IMR-90 (cell line): ENCODE measurements at regions not wholly inside any gene's neighbourhood (a gene's known extent, or its start where the extent isn't known, plus 50 kb on each side); places are given as distances from the start of the nearest gene placed in this dataset.

Experiments used
- ATAC-seq: fragments of 200-7000 bp; cut with Tn5 transposase; 2 replicates; pipeline ENCODE4 v1.9.1; 2020; ENCODE audit warnings: low read depth, mild to moderate bottlenecking, moderate library complexity
- BruUV-seq: library from RNA; stranded (reverse); fragments of 400-500 nt; replicated peaks from 2 replicates; lab custom pipeline; 2021; lab: Mats Ljungman, UMichigan
- CTCF ChIA-PET: fragments of 300-600 bp; formaldehyde crosslinking; extraction: SDS; loops from one replicate; lab custom pipeline; 2021; ENCODE audit warnings: antibody characterized with exemption; lab: Yijun Ruan, JAX
- POLR2A ChIA-PET: fragments of 300-600 bp; sonication (Branson Sonifier 250); formaldehyde crosslinking; loops from one replicate; lab custom pipeline; 2022; ENCODE audit warnings: antibody characterized with exemption; ENCODE audit not compliant: unreplicated experiment; lab: Charles Lee
- DNase-seq: peaks from one replicate; pipeline ENCODE4 v3.0.0; 2013
- H2AFZ ChIP-seq: replicated peaks from 2 replicates; pipeline ENCODE3; 2013; ENCODE audit warnings: low read length, mild to moderate bottlenecking; ENCODE audit not compliant: poor library complexity
- H2AK5ac ChIP-seq: 2 replicates; pipeline ENCODE4 v1.6.1; 2013; ENCODE audit warnings: low read depth, low read length, inconsistent platforms
- H2AK9ac ChIP-seq: replicated peaks from 2 replicates; pipeline ENCODE3; 2013; ENCODE audit warnings: mild to moderate bottlenecking, low read depth, low read length, moderate library complexity; ENCODE audit not compliant: poor library complexity
- H2BK120ac ChIP-seq: 2 replicates; pipeline ENCODE4 v1.6.1; 2013; ENCODE audit warnings: low read depth, low read length, inconsistent platforms
- H2BK15ac ChIP-seq: 3 replicates; pipeline ENCODE4 v1.6.1; 2013; ENCODE audit warnings: low read depth, low read length, inconsistent platforms
- H2BK20ac ChIP-seq: 2 replicates; pipeline ENCODE4 v1.6.1; 2013; ENCODE audit warnings: low read depth, mild to moderate bottlenecking, inconsistent platforms, low read length, moderate library complexity
- H2BK5ac ChIP-seq: 2 replicates; pipeline ENCODE4 v1.6.1; 2013; ENCODE audit warnings: mild to moderate bottlenecking, low read depth, low read length, inconsistent platforms; ENCODE audit not compliant: poor library complexity, severe bottlenecking
- H3K14ac ChIP-seq: replicated peaks from 2 replicates; pipeline ENCODE4 v1.6.1; 2013; ENCODE audit warnings: low read depth, low read length, inconsistent platforms
- H3K18ac ChIP-seq: 2 replicates; pipeline ENCODE4 v1.6.1; 2013; ENCODE audit warnings: low read depth, low read length, control low read depth
- H3K23ac ChIP-seq: 2 replicates; pipeline ENCODE4 v1.6.1; 2013; ENCODE audit warnings: low read depth, low read length, inconsistent platforms
- H3K27ac ChIP-seq: 2 replicates; pipeline ENCODE4 v1.5.1; 2013; ENCODE audit warnings: mild to moderate bottlenecking, control low read depth, low read length; ENCODE audit not compliant: insufficient read depth
- H3K27me3 ChIP-seq: 2 replicates; pipeline ENCODE4 v1.6.1; 2013; ENCODE audit warnings: low read length; ENCODE audit not compliant: control insufficient read depth, insufficient read depth
- H3K36me3 ChIP-seq: 2 replicates; pipeline ENCODE4 v1.6.1; 2013; ENCODE audit warnings: low read length, mixed read lengths; ENCODE audit not compliant: control insufficient read depth, insufficient read depth
- H3K4ac ChIP-seq: 2 replicates; pipeline ENCODE4 v1.6.1; 2013; ENCODE audit warnings: low read depth, low read length, inconsistent platforms
- H3K4me1 ChIP-seq: 2 replicates; pipeline ENCODE4 v1.6.1; 2013; ENCODE audit warnings: low read length, mixed read lengths; ENCODE audit not compliant: control insufficient read depth, insufficient read depth
- H3K4me2 ChIP-seq: 2 replicates; pipeline ENCODE4 v1.6.1; 2013; ENCODE audit warnings: low read depth, mild to moderate bottlenecking, control low read depth, low read length, moderate library complexity
- H3K4me3 ChIP-seq: 2 replicates; pipeline ENCODE4 v1.5.1; 2013; ENCODE audit warnings: low read depth, mild to moderate bottlenecking, control low read depth, low read length, moderate library complexity; ENCODE audit not compliant: insufficient read depth
- H3K56ac ChIP-seq: 2 replicates; pipeline ENCODE4 v1.6.1; 2013; ENCODE audit warnings: low read length, inconsistent platforms; ENCODE audit not compliant: insufficient read depth; ENCODE audit errors: extremely low read depth
- H3K79me1 ChIP-seq, 2 experiments: 2 replicates each; pipeline ENCODE4 v1.6.1; 2013; ENCODE audit warnings: low read length in 2 of 2, inconsistent platforms in 1 of 2, low read depth in 1 of 2
- H3K9ac ChIP-seq: 2 replicates; pipeline ENCODE4 v1.6.1; 2013; ENCODE audit warnings: low read depth, low read length, control low read depth
- H3K9me1 ChIP-seq: 2 replicates; pipeline ENCODE4 v1.6.1; 2013; ENCODE audit warnings: low read length, inconsistent platforms; ENCODE audit not compliant: insufficient read depth
- H3K9me3 ChIP-seq: 2 replicates; pipeline ENCODE4 v1.6.1; 2013; ENCODE audit warnings: low read length; ENCODE audit not compliant: control insufficient read depth, insufficient read depth
- H4K20me1 ChIP-seq: 2 replicates; pipeline ENCODE4 v1.6.1; 2013; ENCODE audit warnings: low read length, inconsistent platforms; ENCODE audit not compliant: insufficient read depth
- H4K5ac ChIP-seq: 2 replicates; pipeline ENCODE4 v1.6.1; 2013; ENCODE audit warnings: mild to moderate bottlenecking, low read depth, low read length, control low read depth
- H4K8ac ChIP-seq, 2 experiments: 2 replicates each; pipeline ENCODE4 v1.6.1; 2013; ENCODE audit warnings: low read depth in 2 of 2, low read length in 2 of 2, control low read depth in 1 of 2, inconsistent platforms in 1 of 2
- H4K91ac ChIP-seq: 2 replicates; pipeline ENCODE4 v1.6.1; 2013; ENCODE audit warnings: low read depth, low read length, inconsistent platforms; ENCODE audit not compliant: insufficient read depth
- CEBPB ChIP-seq: IDR thresholded peaks from 2 replicates; pipeline ENCODE4 v1.6.1; 2012; ENCODE audit warnings: low read depth, low read length, improper control_type of control experiment
- ELK1 ChIP-seq: fragments of 150-350 bp; IDR thresholded peaks from 2 replicates; pipeline ENCODE4 v1.6.1; 2016; ENCODE audit warnings: low read depth, mild to moderate bottlenecking, low read length, moderate library complexity, borderline replicate concordance
- NFE2L2 ChIP-seq: fragments of 150-350 bp; IDR thresholded peaks from 2 replicates; pipeline ENCODE4 v1.6.1; 2016; ENCODE audit warnings: low read depth, mild to moderate bottlenecking, low read length
- WGBS, 2 experiments: methylation state at CpG; one replicate each; pipeline versions ENCODE4 v1.1.5 to v1.1.7; 2013; ENCODE audit warnings: missing lambda C conversion rate in 2 of 2; ENCODE audit not compliant: insufficient read length in 1 of 2; ENCODE audit errors: extremely low coverage in 2 of 2; 5-methylcytosine and 5-hydroxymethylcytosine counted together
- dilution Hi-C: fragments of 300-500 bp; cut with HindIII; formaldehyde crosslinking; loops from one replicate; pipeline ENCODE4 v1.14.3; 2018; ENCODE audit warnings: low sequenced_read_pairs; ENCODE audit not compliant: unreplicated experiment
- in situ Hi-C: fragments of 300-500 bp; cut with MboI; formaldehyde crosslinking; loops from 3 replicates; pipeline ENCODE4 v1.14.3; 2019; ENCODE audit warnings: low sequenced_read_pairs, inconsistent platforms, mixed read lengths
- intact Hi-C: fragments of 100-400 bp; cut with micrococcal nuclease; formaldehyde crosslinking; loops from 2 replicates; pipeline ENCODE4 v1.10.0; 2022

GRCh38 chr1:60866226-60866900 is 216.0 kb upstream of the NFIA start:
- H2BK15ac ChIP-seq, result no peak overlapping the region
- no peaks in the 10 kb centered on the region for H3K9me3 ChIP-seq
- intact Hi-C loops (no loop called here), dilution Hi-C loops (no loop called here), in situ Hi-C loops (loop anchor here (25.0 kb wide), 1 partner anchor 996 kb away; no protein-coding TSS in a partner anchor)
- TF ChIP-seq CEBPB (no peak), ELK1 (no peak), NFE2L2 (no peak)
- no peak overlapping the region for H3K18ac ChIP-seq
- H3K4me3 ChIP-seq, result no peak overlapping the region
- no peak overlapping the region for H3K4me2 ChIP-seq
- H4K91ac ChIP-seq, result no peak overlapping the region
- ChIA-PET POLR2A (no interaction called here), CTCF (interaction anchor here (0.7 kb wide), 1 partner anchor 12 kb away, joined by 3 read pairs; no protein-coding TSS in a partner anchor)
- H4K8ac ChIP-seq, result no peak overlapping the region
- no peak overlapping the region for H3K27ac ChIP-seq
- no CpG with 5 or more reads among the region's 13 CpGs for WGBS, 2 experiments
- H2BK120ac ChIP-seq, result no peak overlapping the region
- no peak overlapping the region for H2BK5ac ChIP-seq
- H2AK5ac ChIP-seq, result no peak overlapping the region
- H3K4me1 ChIP-seq, result no peaks in the 10 kb centered on the region
- no peak overlapping the region for H2AFZ ChIP-seq
- H3K14ac ChIP-seq, result no peak overlapping the region
- H3K4ac ChIP-seq, result no peak overlapping the region
- H3K9me1 ChIP-seq, result no peaks in the 10 kb centered on the region
- DNase-seq, result no peak
- no peak overlapping the region for H3K23ac ChIP-seq
- H2BK20ac ChIP-seq, result no peak overlapping the region
- no peak overlapping the region for H3K9ac ChIP-seq
- no peak for ATAC-seq
- no peak overlapping the region for H3K56ac ChIP-seq
- H2AK9ac ChIP-seq, result no peak overlapping the region
- BruUV-seq, result no TSS peak
- H4K20me1 ChIP-seq, result no peaks in the 10 kb centered on the region
- no peaks in the 10 kb centered on the region for H3K79me1 ChIP-seq
- H3K36me3 ChIP-seq, result no peaks in the 10 kb centered on the region
- no peaks in the 10 kb centered on the region for H3K27me3 ChIP-seq
- H4K5ac ChIP-seq, result no peak overlapping the region
